AG04449 (cell line): ENCODE measurements at regions not wholly inside any gene's neighbourhood (a gene's known extent, or its start where the extent isn't known, plus 50 kb on each side); places are given as distances from the start of the nearest gene placed in this dataset.

ENCODE experiments used
- CTCF ChIA-PET: fragments of 350-600 bp; formaldehyde crosslinking; extraction: SDS; loops from one replicate; lab custom pipeline; 2021; ENCODE audit warnings: antibody characterized with exemption; lab: Yijun Ruan, JAX
- POLR2A ChIA-PET: fragments of 400-600, 350-600 bp; formaldehyde crosslinking; extraction: SDS; loops from one replicate; lab custom pipeline; 2020; ENCODE audit warnings: antibody characterized with exemption, inconsistent platforms; lab: Yijun Ruan, JAX
- DNase-seq: peaks from one replicate; pipeline ENCODE4 v3.0.0-alpha.2; 2010; ENCODE audit warnings: low read depth, low spot score
- H3K4me3 ChIP-seq: 2 replicates; pipeline ENCODE4 v1.5.1; 2011; ENCODE audit warnings: low read depth, mild to moderate bottlenecking, control low read depth, low read length
- CTCF ChIP-seq: IDR thresholded peaks from one replicate; pipeline ENCODE4 v1.5.1; 2011; ENCODE audit warnings: mild to moderate bottlenecking, moderate library complexity, low read length, control low read depth, inconsistent platforms; ENCODE audit not compliant: insufficient read depth; ENCODE audit errors: missing control alignments

GRCh38 chr11:69361466-69361865 is 67.5 kb downstream of the MYEOV start:
- ChIA-PET POLR2A (no interaction called here), CTCF (interaction anchor here (1.1 to 1.9 kb wide), 3 partner anchors 12 to 260 kb away, joined by 3 to 6 read pairs (median 4); no protein-coding TSS in a partner anchor)
- TF ChIP-seq CTCF, result no peak
- H3K4me3 ChIP-seq, result no peak overlapping the region
- DNase-seq, result no peak

GRCh38 chr11:69362315-69362714 is 68.4 kb downstream of the MYEOV start:
- DNase-seq, result no peak
- TF ChIP-seq CTCF, result no peak
- ChIA-PET POLR2A (no interaction called here), CTCF (interaction anchor here (1.2 to 1.9 kb wide), 2 partner anchors 231 to 261 kb away, joined by 4 to 6 read pairs; no protein-coding TSS in a partner anchor)
- no peak overlapping the region for H3K4me3 ChIP-seq

GRCh38 chr11:69364921-69365320 is 71.0 kb downstream of the MYEOV start:
- TF ChIP-seq CTCF, result no peak
- DNase-seq, result no peak
- no peak overlapping the region for H3K4me3 ChIP-seq
- POLR2A ChIA-PET, result no interaction called here
- CTCF ChIA-PET, result interaction anchor here (1.0 kb wide), 1 partner anchor 16 kb away, joined by 3 read pairs; no protein-coding TSS in a partner anchor

GRCh38 chr11:69365558-69365957 is 71.6 kb downstream of the MYEOV start:
- no peak overlapping the region for H3K4me3 ChIP-seq
- POLR2A ChIA-PET, result no interaction called here
- no peak for DNase-seq
- CTCF ChIA-PET, result interaction anchor here (1.0 to 2.0 kb wide), 2 partner anchors 15 to 234 kb away, joined by 3 to 7 read pairs; no protein-coding TSS in a partner anchor
- TF ChIP-seq CTCF, result no peak

- H3K4me3 ChIP-seq, result no peak overlapping the region
- no peak for TF ChIP-seq CTCF
- DNase-seq, result no peak
- ChIA-PET CTCF (interaction anchor here (0.7 to 2.0 kb wide), 5 partner anchors 12 to 279 kb away, joined by 3 to 7 read pairs (median 3); no protein-coding TSS in a partner anchor), POLR2A (no interaction called here)
Measured at GRCh38 chr11:69366591-69366990, 72.6 kb downstream of the MYEOV start.

- no peak overlapping the region for H3K4me3 ChIP-seq
- CTCF ChIA-PET, result interaction anchor here (1.0 to 2.0 kb wide), 3 partner anchors 236 to 279 kb away, joined by 3 to 7 read pairs (median 3); no protein-coding TSS in a partner anchor
- no peak for DNase-seq
- no peak for TF ChIP-seq CTCF
- POLR2A ChIA-PET, result no interaction called here
Measured at GRCh38 chr11:69367211-69367964, 73.4 kb downstream of the MYEOV start.
